IMR-90 (cell line): ENCODE measurements at regions not wholly inside any gene's neighbourhood (a gene's known extent, or its start where the extent isn't known, plus 50 kb on each side); places are given as distances from the start of the nearest gene placed in this dataset.
"Not testable (repeated sequence)": the region's sequence is repeated elsewhere in the genome, so short reads cannot be mapped to it uniquely, and the experiment has no call there.

Experiments used
- ATAC-seq: fragments of 200-7000 bp; cut with Tn5 transposase; 2 replicates; pipeline ENCODE4 v1.9.1; 2020; ENCODE audit warnings: low read depth, mild to moderate bottlenecking, moderate library complexity
- BruUV-seq: library from RNA; stranded (reverse); fragments of 400-500 nt; replicated peaks from 2 replicates; lab custom pipeline; 2021; lab: Mats Ljungman, UMichigan
- CTCF ChIA-PET: fragments of 300-600 bp; formaldehyde crosslinking; extraction: SDS; loops from one replicate; lab custom pipeline; 2021; ENCODE audit warnings: antibody characterized with exemption; lab: Yijun Ruan, JAX
- POLR2A ChIA-PET: fragments of 300-600 bp; sonication (Branson Sonifier 250); formaldehyde crosslinking; loops from one replicate; lab custom pipeline; 2022; ENCODE audit warnings: antibody characterized with exemption; ENCODE audit not compliant: unreplicated experiment; lab: Charles Lee
- DNase-seq: peaks from one replicate; pipeline ENCODE4 v3.0.0; 2013
- H2AFZ ChIP-seq: replicated peaks from 2 replicates; pipeline ENCODE3; 2013; ENCODE audit warnings: low read length, mild to moderate bottlenecking; ENCODE audit not compliant: poor library complexity
- H2AK5ac ChIP-seq: 2 replicates; pipeline ENCODE4 v1.6.1; 2013; ENCODE audit warnings: low read depth, low read length, inconsistent platforms
- H2AK9ac ChIP-seq: replicated peaks from 2 replicates; pipeline ENCODE3; 2013; ENCODE audit warnings: mild to moderate bottlenecking, low read depth, low read length, moderate library complexity; ENCODE audit not compliant: poor library complexity
- H2BK120ac ChIP-seq: 2 replicates; pipeline ENCODE4 v1.6.1; 2013; ENCODE audit warnings: low read depth, low read length, inconsistent platforms
- H2BK15ac ChIP-seq: 3 replicates; pipeline ENCODE4 v1.6.1; 2013; ENCODE audit warnings: low read depth, low read length, inconsistent platforms
- H2BK20ac ChIP-seq: 2 replicates; pipeline ENCODE4 v1.6.1; 2013; ENCODE audit warnings: low read depth, mild to moderate bottlenecking, inconsistent platforms, low read length, moderate library complexity
- H2BK5ac ChIP-seq: 2 replicates; pipeline ENCODE4 v1.6.1; 2013; ENCODE audit warnings: mild to moderate bottlenecking, low read depth, low read length, inconsistent platforms; ENCODE audit not compliant: poor library complexity, severe bottlenecking
- H3K14ac ChIP-seq: replicated peaks from 2 replicates; pipeline ENCODE4 v1.6.1; 2013; ENCODE audit warnings: low read depth, low read length, inconsistent platforms
- H3K18ac ChIP-seq: 2 replicates; pipeline ENCODE4 v1.6.1; 2013; ENCODE audit warnings: low read depth, low read length, control low read depth
- H3K23ac ChIP-seq: 2 replicates; pipeline ENCODE4 v1.6.1; 2013; ENCODE audit warnings: low read depth, low read length, inconsistent platforms
- H3K27ac ChIP-seq: 2 replicates; pipeline ENCODE4 v1.5.1; 2013; ENCODE audit warnings: mild to moderate bottlenecking, control low read depth, low read length; ENCODE audit not compliant: insufficient read depth
- H3K27me3 ChIP-seq: 2 replicates; pipeline ENCODE4 v1.6.1; 2013; ENCODE audit warnings: low read length; ENCODE audit not compliant: control insufficient read depth, insufficient read depth
- H3K36me3 ChIP-seq: 2 replicates; pipeline ENCODE4 v1.6.1; 2013; ENCODE audit warnings: low read length, mixed read lengths; ENCODE audit not compliant: control insufficient read depth, insufficient read depth
- H3K4ac ChIP-seq: 2 replicates; pipeline ENCODE4 v1.6.1; 2013; ENCODE audit warnings: low read depth, low read length, inconsistent platforms
- H3K4me1 ChIP-seq: 2 replicates; pipeline ENCODE4 v1.6.1; 2013; ENCODE audit warnings: low read length, mixed read lengths; ENCODE audit not compliant: control insufficient read depth, insufficient read depth
- H3K4me2 ChIP-seq: 2 replicates; pipeline ENCODE4 v1.6.1; 2013; ENCODE audit warnings: low read depth, mild to moderate bottlenecking, control low read depth, low read length, moderate library complexity
- H3K4me3 ChIP-seq: 2 replicates; pipeline ENCODE4 v1.5.1; 2013; ENCODE audit warnings: low read depth, mild to moderate bottlenecking, control low read depth, low read length, moderate library complexity; ENCODE audit not compliant: insufficient read depth
- H3K56ac ChIP-seq: 2 replicates; pipeline ENCODE4 v1.6.1; 2013; ENCODE audit warnings: low read length, inconsistent platforms; ENCODE audit not compliant: insufficient read depth; ENCODE audit errors: extremely low read depth
- H3K79me1 ChIP-seq, 2 experiments: 2 replicates each; pipeline ENCODE4 v1.6.1; 2013; ENCODE audit warnings: low read length in 2 of 2, inconsistent platforms in 1 of 2, low read depth in 1 of 2
- H3K9ac ChIP-seq: 2 replicates; pipeline ENCODE4 v1.6.1; 2013; ENCODE audit warnings: low read depth, low read length, control low read depth
- H3K9me1 ChIP-seq: 2 replicates; pipeline ENCODE4 v1.6.1; 2013; ENCODE audit warnings: low read length, inconsistent platforms; ENCODE audit not compliant: insufficient read depth
- H3K9me3 ChIP-seq: 2 replicates; pipeline ENCODE4 v1.6.1; 2013; ENCODE audit warnings: low read length; ENCODE audit not compliant: control insufficient read depth, insufficient read depth
- H4K20me1 ChIP-seq: 2 replicates; pipeline ENCODE4 v1.6.1; 2013; ENCODE audit warnings: low read length, inconsistent platforms; ENCODE audit not compliant: insufficient read depth
- H4K5ac ChIP-seq: 2 replicates; pipeline ENCODE4 v1.6.1; 2013; ENCODE audit warnings: mild to moderate bottlenecking, low read depth, low read length, control low read depth
- H4K8ac ChIP-seq, 2 experiments: 2 replicates each; pipeline ENCODE4 v1.6.1; 2013; ENCODE audit warnings: low read depth in 2 of 2, low read length in 2 of 2, control low read depth in 1 of 2, inconsistent platforms in 1 of 2
- H4K91ac ChIP-seq: 2 replicates; pipeline ENCODE4 v1.6.1; 2013; ENCODE audit warnings: low read depth, low read length, inconsistent platforms; ENCODE audit not compliant: insufficient read depth
- MAFK ChIP-seq: IDR thresholded peaks from 2 replicates; pipeline ENCODE4 v1.6.1; 2012; ENCODE audit warnings: low read depth, low read length, improper control_type of control experiment
- MXI1 ChIP-seq: IDR thresholded peaks from 2 replicates; pipeline ENCODE4 v1.6.1; 2012; ENCODE audit warnings: low read depth, mild to moderate bottlenecking, low read length, moderate library complexity, borderline replicate concordance
- NFE2L2 ChIP-seq: fragments of 150-350 bp; IDR thresholded peaks from 2 replicates; pipeline ENCODE4 v1.6.1; 2016; ENCODE audit warnings: low read depth, mild to moderate bottlenecking, low read length
- RFX5 ChIP-seq: IDR thresholded peaks from 2 replicates; pipeline ENCODE4 v1.8.0; 2012; ENCODE audit warnings: low read depth, mild to moderate bottlenecking, low read length, moderate library complexity
- WGBS, 2 experiments: methylation state at CpG; one replicate each; pipeline versions ENCODE4 v1.1.5 to v1.1.7; 2013; ENCODE audit warnings: missing lambda C conversion rate in 2 of 2; ENCODE audit not compliant: insufficient read length in 1 of 2; ENCODE audit errors: extremely low coverage in 2 of 2; 5-methylcytosine and 5-hydroxymethylcytosine counted together
- dilution Hi-C: fragments of 300-500 bp; cut with HindIII; formaldehyde crosslinking; loops from one replicate; pipeline ENCODE4 v1.14.3; 2018; ENCODE audit warnings: low sequenced_read_pairs; ENCODE audit not compliant: unreplicated experiment
- in situ Hi-C: fragments of 300-500 bp; cut with MboI; formaldehyde crosslinking; loops from 3 replicates; pipeline ENCODE4 v1.14.3; 2019; ENCODE audit warnings: low sequenced_read_pairs, inconsistent platforms, mixed read lengths
- intact Hi-C: fragments of 100-400 bp; cut with micrococcal nuclease; formaldehyde crosslinking; loops from 2 replicates; pipeline ENCODE4 v1.10.0; 2022

GRCh38 chr20:12133553-12133952 is 215.9 kb downstream of the BTBD3 start:
- Histone ChIP-seq H2BK5ac (no peak overlapping the region), H3K4me3 (no peak overlapping the region), H3K27ac (no peak overlapping the region), H3K79me1 (no peaks in the 10 kb centered on the region), H3K18ac (no peak overlapping the region), H2BK120ac (no peak overlapping the region), H4K91ac (no peak overlapping the region), H2AFZ (no peak overlapping the region), H2AK5ac (no peak overlapping the region), H3K36me3 (no peaks in the 10 kb centered on the region), H3K9me1 (no peaks in the 10 kb centered on the region), H2BK20ac (no peak overlapping the region), H3K4me2 (no peak overlapping the region), H3K4me1 (no peaks in the 10 kb centered on the region), H3K27me3 (no peaks in the 10 kb centered on the region), H2BK15ac (no peak overlapping the region), H3K9me3 (no peaks in the 10 kb centered on the region), H4K5ac (no peak overlapping the region), H2AK9ac (no peak overlapping the region), H3K23ac (no peak overlapping the region), H4K20me1 (no peaks in the 10 kb centered on the region), H3K9ac (no peak overlapping the region), H3K4ac (no peak overlapping the region), H3K14ac (no peak overlapping the region), H4K8ac (no peak overlapping the region), H3K56ac (no peak overlapping the region)
- intact Hi-C loops (no loop called here), in situ Hi-C loops (no loop called here), dilution Hi-C loops (no loop called here)
- no CpG with 5 or more reads among the region's 2 CpGs for WGBS, 2 experiments
- TF ChIP-seq RFX5 (no peak), MXI1 (no peak), MAFK (peak; percentile 60), NFE2L2 (peak; percentile 69)
- ChIA-PET POLR2A (no interaction called here), CTCF (interaction anchor here (0.6 kb wide), 1 partner anchor 596 kb away, joined by 3 read pairs; no protein-coding TSS in a partner anchor)
- no peak for ATAC-seq
- no peak for DNase-seq
- BruUV-seq: no TSS peak

DNA sequence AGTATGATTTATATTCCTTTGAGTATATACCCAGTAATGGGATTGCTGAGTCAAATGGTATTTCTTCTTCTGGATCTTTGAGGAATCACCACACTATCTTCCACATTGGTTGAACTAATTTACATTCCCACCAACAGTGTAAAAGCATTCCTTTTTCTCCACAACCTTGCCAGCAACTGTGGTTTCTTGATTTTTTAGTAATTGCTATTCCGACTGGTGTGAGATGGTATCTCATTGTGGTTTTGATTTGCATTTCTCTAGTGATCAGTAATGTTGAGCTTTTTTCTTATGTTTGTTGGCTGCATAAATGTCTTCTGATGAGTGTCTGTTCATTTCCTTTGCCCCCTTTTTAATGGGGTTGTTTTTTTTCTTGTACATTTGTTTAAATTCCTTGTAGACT is 228.3 kb downstream of the BTBD3 start:
- H3K56ac ChIP-seq, H4K8ac ChIP-seq, H3K9me1 ChIP-seq, H3K4ac ChIP-seq, in situ Hi-C loops, H2AK5ac ChIP-seq, H3K36me3 ChIP-seq, H3K27ac ChIP-seq, H2BK120ac ChIP-seq, H4K91ac ChIP-seq, H3K27me3 ChIP-seq, H2AFZ ChIP-seq, H3K9ac ChIP-seq, H3K9me3 ChIP-seq, H4K20me1 ChIP-seq, dilution Hi-C loops, H4K5ac ChIP-seq, H3K4me3 ChIP-seq, H3K4me2 ChIP-seq, ATAC-seq, H3K14ac ChIP-seq, H2BK5ac ChIP-seq, BruUV-seq, intact Hi-C loops, H3K79me1 ChIP-seq, H2BK20ac ChIP-seq, DNase-seq, H3K18ac ChIP-seq, H3K23ac ChIP-seq, POLR2A ChIA-PET, H3K4me1 ChIP-seq, H2AK9ac ChIP-seq, H2BK15ac ChIP-seq, CTCF ChIA-PET: not testable (repeated sequence)
- no CpG with 5 or more reads among the region's 1 CpG for WGBS, 2 experiments
